ENCODE measurements at regions not wholly inside any gene's neighbourhood (a gene's known extent, or its start where the extent isn't known, plus 50 kb on each side); places are given as distances from the start of the nearest gene placed in this dataset.
"Not testable (repeated sequence)": the region's sequence is repeated elsewhere in the genome, so short reads cannot be mapped to it uniquely, and the experiment has no call there.

DNA sequence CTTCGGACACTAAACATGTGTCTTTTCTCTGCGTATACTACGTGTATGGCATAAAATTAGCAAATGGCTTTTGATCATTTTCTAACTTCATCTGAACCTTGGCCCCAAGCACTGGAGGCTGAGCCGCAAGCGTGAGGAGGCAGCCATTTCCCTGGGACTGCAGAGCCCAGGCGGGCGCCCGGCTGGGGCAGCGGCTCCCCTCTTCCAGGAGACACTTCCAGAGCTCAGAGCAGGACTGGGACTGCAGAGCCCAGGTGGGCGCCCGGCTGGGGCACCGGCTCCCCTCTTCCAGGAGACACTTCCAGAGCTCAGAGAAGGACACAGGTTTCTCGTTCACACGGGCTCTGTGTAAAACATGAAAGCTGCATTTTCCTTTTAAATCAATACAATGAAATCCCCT lies 484.1 kb upstream of the SALL3 start:
- no peak for DNase-seq

DNA sequence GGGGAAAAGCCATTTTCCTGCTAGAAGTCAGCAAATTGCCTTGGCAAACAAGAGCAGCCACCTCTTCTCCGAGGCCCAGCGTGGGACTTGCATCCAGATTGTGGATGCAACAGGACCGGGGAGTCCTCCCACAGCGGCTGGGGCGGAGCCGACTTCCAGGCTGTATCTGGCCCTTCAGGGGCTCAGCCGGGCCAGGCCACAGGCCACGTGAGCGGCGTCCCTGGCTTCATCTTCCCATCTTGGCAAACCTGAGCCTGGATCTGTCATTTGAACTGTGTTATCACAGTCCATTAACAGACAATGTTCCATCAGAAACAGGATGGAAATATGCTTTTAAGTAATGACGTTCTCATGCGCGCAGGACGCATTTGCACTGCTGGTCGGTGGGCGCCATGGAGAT lies 483.5 kb upstream of the SALL3 start:
- no peak for DNase-seq

GRCh38 chr18:78497641-78498040 lies 482.0 kb upstream of the SALL3 start:
- no peak for DNase-seq

DNA sequence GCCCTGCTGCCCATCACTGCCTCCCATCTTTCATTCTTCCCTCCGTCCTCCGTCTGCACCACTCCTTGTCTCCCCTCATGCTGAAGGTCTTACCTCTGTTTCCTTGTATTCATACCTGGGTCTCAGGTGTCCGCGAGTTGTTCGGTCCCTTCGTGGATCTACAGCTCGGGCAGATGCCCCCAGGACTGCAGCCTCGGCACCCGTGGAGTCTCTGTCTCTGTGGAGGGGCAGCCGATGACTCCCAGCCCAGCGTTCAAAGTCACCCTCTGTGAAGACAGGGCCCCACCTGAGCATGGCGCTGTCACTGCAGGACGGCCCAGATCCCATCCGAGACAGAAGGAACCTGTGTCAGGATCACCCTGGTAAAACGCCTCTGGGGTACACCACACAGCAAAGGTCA lies 480.0 kb upstream of the SALL3 start:
- no peak for DNase-seq

GRCh38 chr18:78501251-78501650 lies 478.4 kb upstream of the SALL3 start:
- DNase-seq: no peak

DNA sequence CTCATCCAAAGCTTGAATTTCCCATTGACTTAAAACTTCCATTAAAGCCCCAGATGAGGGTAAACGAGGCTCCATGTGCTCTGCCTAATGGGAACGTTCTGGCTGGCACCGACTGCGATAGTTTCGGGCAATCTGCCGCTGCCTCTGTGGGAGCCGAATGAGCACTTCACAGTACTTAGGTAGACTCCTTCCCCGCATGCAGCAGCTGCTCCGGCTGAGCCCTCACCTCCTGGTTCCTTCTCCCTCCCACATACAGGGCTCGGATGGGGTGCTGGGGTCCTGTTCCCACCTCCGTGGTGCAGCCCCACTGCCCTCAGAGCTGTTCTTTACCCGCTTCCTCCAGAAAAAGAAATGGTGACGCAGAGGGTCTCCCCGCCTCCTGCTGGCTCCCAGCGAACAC lies 476.5 kb upstream of the SALL3 start:
- DNase-seq: no peak

- DNase-seq: no peak
Measured at GRCh38 chr18:78505851-78506461, 473.7 kb upstream of the SALL3 start.

DNA sequence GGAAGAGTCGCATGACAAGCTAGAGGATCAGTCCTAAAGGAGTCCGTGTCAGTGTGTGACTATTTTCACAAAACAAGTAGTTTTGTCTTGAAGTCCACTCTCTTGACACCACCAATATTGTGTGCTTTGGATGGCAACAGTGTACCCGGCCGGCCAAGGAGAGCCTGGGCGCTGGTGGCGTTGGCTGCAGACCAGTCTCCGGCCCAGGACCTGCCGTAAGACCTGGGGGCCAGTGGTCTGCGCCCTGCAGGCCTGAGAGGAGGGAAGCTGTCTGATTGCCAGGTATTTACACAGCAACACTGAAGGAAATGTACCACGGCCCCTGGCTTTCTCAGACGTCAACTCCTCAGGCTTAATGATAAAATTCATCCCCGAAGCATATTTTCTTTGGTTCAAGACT lies 472.4 kb upstream of the SALL3 start:
- no peak for DNase-seq

DNA sequence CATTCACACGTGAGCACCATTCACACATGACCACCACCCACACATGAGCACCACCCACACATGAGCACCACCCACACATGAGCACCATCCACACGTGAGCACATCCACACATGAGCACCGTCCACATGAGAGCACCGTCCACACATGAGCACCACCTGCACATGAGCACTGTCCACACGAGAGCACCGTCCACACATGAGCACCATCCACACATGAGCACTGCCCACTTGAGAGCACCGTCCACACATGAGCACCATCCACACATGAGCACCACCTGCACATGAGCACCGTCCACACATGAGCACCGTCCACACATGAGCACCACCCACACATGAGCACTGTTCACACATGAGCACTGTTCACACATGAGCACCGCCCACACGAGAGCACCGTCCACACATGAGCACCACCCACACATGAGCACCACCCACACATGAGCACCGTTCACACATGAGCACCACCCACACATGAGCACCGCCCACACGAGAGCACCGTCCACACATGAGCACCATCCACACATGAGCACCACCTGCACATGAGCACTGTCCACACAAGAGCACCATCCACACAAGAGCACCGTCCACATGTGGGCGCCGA lies 471.3 kb upstream of the SALL3 start:
- not testable (repeated sequence) for DNase-seq

DNA sequence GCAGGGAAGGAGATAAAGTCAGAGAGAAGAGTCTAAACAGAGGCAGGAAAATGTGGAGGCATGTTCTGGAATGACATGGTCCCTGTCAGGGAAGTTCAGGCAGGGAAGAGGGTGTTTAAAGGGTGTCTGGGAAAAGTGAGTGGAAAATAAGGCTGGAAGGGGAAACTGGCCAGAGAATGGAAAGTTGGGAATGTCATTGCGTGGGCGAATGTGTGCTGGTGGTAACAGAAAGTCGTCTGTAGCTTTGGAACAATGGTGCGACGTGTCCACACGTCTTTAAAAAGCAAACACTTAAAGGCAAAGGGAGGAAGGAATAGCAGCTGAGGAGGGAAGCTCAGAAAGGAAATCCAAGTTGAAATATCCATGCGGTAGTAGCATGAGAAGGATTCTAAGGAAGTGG lies 469.5 kb upstream of the SALL3 start:
- DNase-seq: no peak

DNA sequence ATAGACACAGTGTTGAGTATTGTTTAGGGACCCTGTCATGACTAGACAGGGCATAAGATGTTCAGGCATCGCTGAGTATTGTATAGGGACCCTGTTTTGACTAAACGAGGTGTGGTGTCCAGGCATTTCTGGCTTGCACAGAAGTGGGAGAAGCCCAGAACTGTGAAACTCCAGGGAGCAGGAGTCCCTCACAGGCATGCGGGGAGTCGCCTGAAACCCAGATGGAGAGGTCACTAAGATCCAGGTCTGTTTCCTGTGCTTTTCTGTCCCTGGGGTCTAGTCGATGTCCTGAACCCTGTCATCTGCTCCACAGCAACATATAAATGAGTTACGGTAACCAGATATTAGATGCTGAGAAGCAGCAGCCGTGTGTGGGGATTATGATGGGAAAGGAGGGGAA lies 469.0 kb upstream of the SALL3 start:
- DNase-seq: no peak

- no peak for DNase-seq
Measured at GRCh38 chr18:78511666-78512601, 467.7 kb upstream of the SALL3 start.

DNA sequence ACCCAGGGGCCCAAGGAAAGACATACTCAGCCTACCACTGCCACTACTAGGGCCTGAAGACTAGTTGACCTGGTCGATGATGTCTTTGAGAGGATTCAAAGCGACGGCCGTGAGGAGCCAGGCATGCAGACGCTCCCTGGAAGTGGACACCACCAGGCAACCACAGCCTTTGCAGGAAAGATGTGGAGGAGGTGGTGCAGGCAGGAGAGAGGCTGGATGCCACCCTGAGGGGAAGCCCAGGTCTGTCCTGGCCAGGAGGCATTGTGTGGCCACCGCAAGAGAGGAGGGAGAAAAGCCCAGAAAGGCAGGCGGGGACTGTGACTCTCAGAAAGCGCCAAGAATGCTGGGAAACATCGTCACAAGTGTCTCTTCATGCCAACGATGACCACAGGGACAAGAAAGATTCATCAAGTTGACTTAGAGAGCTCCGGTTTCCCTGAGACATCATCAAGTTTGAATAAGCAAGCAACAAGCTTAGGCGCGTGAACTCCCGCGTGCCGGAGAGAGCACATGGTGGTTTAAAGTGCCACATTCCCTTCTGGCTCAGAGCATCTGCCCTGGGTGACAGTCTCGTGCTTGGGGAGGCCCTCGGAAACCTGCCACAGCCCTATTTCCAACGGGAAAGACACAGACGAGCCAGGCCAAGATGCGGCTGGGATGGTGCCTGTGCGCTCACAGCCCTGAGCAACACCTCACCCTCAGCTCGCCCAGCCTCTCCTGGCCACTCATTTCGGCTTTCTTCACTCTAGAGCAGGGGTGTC lies 464.5 kb upstream of the SALL3 start:
- DNase-seq: no peak

GRCh38 chr18:78517328-78517727 lies 462.3 kb upstream of the SALL3 start:
- no peak for DNase-seq

- DNase-seq: no peak
Measured at GRCh38 chr18:78517973-78518372, 461.6 kb upstream of the SALL3 start.

DNA sequence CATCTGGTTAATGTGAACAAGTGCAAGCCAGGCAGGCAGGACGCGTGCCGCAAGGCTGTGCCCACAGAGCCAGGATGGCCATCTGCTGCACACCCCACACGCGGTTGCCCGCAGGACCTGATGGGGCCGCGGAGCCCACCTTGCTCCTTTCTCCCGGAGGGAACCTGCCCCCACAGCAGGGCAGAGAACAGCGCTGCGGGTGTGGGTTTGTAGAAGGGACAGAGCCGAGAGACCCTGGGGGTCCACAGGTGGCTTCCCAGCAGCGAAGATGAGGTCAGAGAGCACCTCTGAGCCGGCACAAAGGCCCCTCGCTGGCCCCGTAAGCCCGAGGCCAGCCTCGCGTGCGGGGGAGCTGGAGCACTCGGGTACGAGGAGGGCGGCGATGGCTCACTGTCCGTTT lies 460.8 kb upstream of the SALL3 start:
- no peak for DNase-seq

GRCh38 chr18:78519394-78520062 lies 460.1 kb upstream of the SALL3 start:
- no peak for DNase-seq

- DNase-seq: no peak
Measured at GRCh38 chr18:78521136-78521535, 458.5 kb upstream of the SALL3 start.

- no peak for DNase-seq
Measured at GRCh38 chr18:78521744-78522143, 457.9 kb upstream of the SALL3 start.

GRCh38 chr18:78522507-78522906 lies 457.1 kb upstream of the SALL3 start:
- DNase-seq: no peak

DNA sequence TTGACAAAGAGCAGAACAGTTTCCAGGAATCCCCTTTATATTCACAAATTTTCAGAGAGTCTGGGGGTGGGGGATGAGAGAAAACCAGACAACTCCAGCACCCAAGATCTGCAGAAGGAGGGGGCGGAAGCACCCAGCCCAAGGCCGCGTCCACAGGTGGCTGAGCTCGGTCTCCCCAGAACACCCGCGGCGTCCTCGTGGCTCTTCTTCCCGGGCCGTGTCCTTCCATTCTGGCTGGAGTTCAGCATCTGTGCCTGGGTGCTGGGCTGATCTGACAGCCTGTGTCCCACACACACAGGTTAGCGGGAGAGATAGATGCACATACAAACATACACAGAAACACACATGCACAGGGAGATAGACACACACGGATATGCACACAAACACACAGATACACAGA lies 455.8 kb upstream of the SALL3 start:
- DNase-seq: no peak

DNA sequence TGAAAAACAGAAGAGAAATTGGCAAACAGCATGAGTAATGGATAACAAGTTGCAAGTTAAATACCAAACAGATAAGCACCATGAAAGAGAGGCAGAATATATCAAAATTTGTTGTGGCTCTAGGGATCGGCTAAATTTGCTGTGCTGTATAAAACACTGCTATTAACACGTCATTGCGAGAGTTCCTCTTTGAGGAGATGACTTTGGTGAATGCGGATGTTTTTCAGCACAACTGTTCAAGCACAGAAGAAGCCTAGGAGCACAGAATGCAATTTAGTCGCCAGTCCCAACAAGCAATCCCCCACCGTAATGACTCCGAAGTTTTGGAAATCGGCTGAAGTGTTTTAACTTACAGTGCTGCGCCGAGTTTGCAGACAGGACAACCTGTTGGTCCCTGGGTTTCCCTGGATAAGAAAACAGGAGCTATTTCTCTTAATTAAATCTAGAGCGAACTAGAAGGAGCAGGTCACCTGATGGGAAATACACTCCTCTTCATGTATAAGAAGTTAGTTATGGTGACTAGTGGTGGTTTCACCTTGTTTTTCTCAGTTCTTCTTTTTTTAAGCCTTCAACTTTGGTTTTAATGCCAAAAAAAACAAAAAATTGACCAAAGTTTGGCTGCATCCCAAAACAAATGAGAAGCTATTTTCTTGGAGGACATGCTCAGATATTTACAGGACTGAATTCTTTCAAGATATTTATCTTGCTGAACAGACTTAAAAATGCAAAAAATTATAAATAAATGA lies 454.1 kb upstream of the SALL3 start:
- DNase-seq: no peak

All from COR-L47 (cell line).